ENCODE measurements at regions not wholly inside any gene's neighbourhood (a gene's known extent, or its start where the extent isn't known, plus 50 kb on each side); places are given as distances from the start of the nearest gene placed in this dataset.

DNA sequence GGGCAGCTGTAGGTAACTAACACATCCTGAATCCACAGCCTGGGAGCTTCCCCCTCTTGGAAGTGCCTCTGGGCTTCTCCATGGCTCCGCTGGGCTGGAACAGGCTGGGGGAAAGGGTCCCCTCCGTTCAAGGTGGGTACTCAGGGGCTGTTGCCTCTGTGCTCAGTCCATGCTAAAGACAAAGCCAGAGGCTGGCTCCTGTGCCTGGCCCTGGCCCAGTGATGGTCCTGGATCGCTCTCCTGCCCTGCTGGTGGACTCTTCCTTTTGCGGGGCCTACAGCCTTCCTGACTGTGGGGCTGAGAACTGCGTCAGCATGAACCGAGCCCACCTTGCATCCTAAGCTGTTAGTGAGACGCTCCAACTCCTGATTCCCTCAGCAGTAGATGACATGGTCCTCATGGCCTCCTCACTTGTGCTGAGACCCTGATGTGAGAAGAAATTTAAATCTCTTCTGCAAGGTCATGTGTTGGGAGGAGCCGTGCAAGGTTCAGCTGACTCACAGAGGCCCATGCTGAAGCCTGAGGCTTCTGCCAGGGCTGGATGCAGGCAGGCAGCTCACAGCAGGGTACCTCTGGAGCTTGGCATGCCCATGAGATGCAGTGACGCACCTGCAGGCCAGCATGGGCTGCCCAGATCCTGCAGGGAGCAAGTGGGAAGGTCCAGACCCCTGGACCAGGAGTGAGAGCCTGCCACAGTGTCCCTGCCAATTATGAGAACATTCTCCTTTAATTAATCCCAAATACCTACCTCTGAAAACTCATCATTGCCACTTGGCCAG, 1285.5 kb downstream of the TBC1D22A start:
- intact Hi-C loops (cut with DNase I) = no loop called here
- DNase-seq = peak in 1 of 10 donors; percentile 68

- DNase-seq = no peak
- intact Hi-C loops (cut with DNase I) = no loop called here
Measured at GRCh38 chr22:48045369-48045768, 1282.9 kb downstream of the TBC1D22A start.

DNA sequence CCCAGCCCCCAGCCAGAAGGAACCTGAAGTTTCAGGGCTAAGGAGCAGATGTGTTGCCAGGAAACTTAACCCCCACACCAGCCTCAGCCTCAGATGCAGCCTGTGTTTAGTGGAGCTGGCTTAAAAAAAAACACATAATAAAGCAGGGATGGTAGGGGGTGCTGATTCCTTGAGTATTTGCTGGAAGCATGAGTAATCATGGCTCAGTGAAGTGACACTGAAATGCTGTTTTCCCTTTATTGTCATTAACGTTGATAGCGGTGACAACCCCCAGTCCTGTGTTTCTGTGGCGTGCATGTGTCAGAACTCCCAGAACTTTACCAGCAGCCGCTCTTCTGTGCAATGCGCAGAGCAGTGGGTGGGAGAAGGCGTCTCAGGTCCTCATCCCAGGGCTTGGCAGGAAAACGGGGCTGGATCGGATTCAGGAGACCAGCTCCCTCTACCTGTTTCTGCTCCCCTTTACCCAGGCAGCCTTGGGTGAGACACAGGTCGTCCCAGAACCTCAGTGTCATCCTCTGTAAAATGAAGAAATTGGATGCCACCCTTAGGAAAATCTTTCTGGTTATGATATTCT, 1282.1 kb downstream of the TBC1D22A start:
- intact Hi-C loops (cut with DNase I) = no loop called here
- DNase-seq = no peak

- intact Hi-C loops (cut with DNase I) = no loop called here
- DNase-seq = peak in 1 of 10 donors; percentile 9
Measured at GRCh38 chr22:48043581-48043980, 1281.1 kb downstream of the TBC1D22A start.

DNA sequence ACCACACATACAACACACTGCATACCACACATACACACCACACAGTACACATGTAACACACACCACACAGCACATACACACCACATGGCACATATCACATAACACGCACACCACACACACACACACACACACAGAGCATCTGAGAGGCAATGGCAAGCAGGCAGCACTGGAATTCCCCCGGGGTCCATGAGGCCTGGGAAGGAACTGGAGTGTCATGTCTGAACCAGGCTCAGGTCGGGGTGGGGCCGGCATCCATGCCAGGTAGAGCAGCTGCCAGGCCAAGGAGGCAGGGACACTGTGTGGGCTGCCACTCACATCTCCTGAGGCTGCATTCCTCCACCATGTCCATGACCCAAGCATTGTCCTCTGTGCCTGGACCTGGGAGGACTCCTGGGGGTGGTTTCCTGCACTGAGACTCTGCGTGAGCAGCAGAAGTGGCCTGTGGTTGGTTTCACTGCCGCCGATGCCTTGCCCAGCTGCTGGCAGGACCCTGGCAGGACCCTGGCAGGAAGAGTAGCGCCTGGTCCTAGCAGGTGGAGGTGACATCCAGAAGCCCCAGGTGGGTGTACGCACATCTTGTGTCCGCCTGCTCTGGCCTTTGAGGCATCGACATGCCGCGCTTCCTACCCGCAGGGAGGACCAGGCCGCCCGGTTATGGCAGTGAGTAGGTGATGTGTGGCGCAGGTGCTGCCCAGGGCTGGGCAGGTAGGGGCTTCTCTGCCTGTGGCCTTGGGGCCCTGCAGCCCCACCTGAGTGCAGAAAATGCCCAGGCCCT, 1280.4 kb downstream of the TBC1D22A start:
- intact Hi-C loops (cut with DNase I) = no loop called here
- DNase-seq = peak in 1 of 10 donors; percentile 68

- intact Hi-C loops (cut with DNase I) = no loop called here
Measured at GRCh38 chr22:48039326-48039725, 1276.9 kb downstream of the TBC1D22A start.

DNA sequence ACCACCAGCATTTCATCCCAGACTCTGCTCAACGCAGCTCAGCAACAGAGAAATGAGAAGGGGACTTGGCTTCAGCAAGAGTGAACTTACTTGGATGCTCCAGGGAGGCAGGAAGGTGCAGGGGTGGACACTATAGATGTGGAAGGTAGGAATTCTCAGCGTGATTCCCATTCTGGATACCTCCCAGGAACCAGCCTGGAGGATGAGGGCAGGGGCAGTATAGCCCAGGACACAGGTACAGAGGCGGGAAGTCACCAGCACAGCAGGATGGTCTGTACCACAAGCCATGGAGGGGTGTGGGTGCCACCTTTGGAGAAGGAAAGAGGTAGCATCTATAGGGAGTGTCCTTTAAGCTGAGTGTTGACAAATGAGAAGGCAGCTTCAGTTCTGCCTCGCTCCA, 1275.2 kb downstream of the TBC1D22A start:
- DNase-seq = no peak
- intact Hi-C loops (cut with DNase I) = no loop called here

More at GRCh38 chr22:48039326-48039725, 1276.9 kb downstream of the TBC1D22A start:
- no peak for DNase-seq

- intact Hi-C loops (cut with DNase I) = no loop called here
- DNase-seq = no peak
Measured at GRCh38 chr22:48035897-48036296, 1273.4 kb downstream of the TBC1D22A start.

GRCh38 chr22:48031589-48031988, 1269.1 kb downstream of the TBC1D22A start:
- intact Hi-C loops (cut with DNase I) = no loop called here
- DNase-seq = no peak

DNA sequence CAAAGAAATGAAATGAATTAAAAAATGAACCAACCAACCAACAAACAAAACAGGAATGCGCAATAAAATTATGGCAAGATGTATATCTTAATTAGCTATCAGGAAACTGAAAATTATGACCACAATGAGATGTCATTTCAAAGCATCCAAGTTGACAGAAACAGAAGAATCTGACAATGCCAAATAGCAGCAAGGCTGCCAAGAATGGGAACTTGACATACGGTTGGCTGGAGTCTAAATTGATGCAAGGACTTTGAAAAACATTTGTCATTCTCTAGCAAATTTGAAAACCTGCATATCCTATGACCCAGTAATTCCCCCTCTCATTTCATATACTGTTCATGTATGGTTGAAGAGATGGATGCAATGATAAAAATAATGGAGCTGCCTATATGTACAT, 1262.6 kb downstream of the TBC1D22A start:
- intact Hi-C loops (cut with DNase I) = no loop called here
- DNase-seq = no peak

- DNase-seq = no peak
Measured at GRCh38 chr22:48021991-48022401, 1259.5 kb downstream of the TBC1D22A start.

GRCh38 chr22:48018346-48018745, 1255.9 kb downstream of the TBC1D22A start:
- intact Hi-C loops (cut with DNase I) = no loop called here
- no peak for DNase-seq

More at GRCh38 chr22:48021991-48022401, 1259.5 kb downstream of the TBC1D22A start:
- intact Hi-C loops (cut with DNase I) = no loop called here

DNA sequence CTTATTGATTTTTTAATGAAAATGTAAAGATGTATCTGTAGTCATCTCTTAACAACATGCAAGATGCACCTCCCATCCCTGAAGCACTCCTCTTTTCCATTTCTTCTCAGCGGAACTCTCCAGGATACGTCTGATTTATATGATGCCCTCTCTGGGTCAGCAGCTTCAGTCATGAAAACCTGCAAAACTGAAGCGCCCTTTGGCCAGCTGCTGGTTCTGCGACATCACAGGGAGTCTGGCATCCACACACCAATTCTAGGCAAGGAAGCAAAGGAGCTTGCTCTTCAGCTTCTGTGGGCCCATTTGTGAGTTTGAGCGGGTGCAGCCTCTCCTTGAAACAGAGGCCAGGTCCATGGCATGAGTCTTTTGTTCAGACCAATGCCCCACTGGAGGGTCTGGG, 1253.3 kb downstream of the TBC1D22A start:
- intact Hi-C loops (cut with DNase I) = no loop called here
- no peak for DNase-seq

- no peak for DNase-seq
- intact Hi-C loops (cut with DNase I) = no loop called here
Measured at GRCh38 chr22:48004936-48005335, 1242.5 kb downstream of the TBC1D22A start.

DNA sequence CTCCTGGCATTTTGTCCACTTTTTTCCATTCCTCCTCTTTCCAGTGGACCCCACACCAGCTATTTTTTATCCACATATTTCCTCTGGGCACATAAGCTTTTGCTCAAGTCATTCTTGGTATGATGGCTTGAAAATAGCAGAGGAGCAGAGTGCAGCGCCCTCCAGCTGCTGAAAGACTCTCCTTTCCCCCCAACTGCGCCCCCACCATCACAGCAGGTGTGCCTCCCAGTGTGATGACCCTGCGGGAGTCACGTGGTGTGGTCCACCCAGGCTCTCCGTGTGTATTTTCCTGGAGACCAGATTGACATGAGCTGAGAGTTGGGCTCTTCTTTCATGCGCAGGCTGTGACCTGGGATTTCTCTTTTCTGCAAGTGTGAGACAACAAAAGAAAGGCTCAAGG, 1241.6 kb downstream of the TBC1D22A start:
- DNase-seq = no peak
- intact Hi-C loops (cut with DNase I) = no loop called here

DNA sequence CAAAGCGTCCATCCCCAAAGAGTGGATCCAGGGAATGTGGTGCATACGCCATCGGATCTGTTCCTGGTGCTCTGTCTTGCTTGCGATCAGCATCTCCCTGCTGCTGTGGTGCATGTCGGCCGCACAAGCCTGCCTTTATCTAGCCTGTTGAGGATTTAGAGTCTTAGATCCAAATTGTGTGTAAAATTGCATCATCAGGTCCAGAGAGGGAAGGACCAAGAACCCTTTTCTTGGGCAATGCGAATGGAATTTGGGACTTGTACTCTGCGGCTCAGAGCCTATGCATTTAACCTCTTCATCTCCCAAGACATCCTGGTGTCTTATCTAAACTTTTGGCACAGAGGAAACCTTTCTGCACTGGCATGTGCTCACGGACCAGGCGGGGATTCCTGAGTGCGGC, 1238.7 kb downstream of the TBC1D22A start:
- intact Hi-C loops (cut with DNase I) = no loop called here
- DNase-seq = no peak

- intact Hi-C loops (cut with DNase I) = no loop called here
- no peak for DNase-seq
Measured at GRCh38 chr22:47997612-47998011, 1235.2 kb downstream of the TBC1D22A start.

- DNase-seq = peak in 1 of 10 donors; percentile 49
- intact Hi-C loops (cut with DNase I) = no loop called here
Measured at GRCh38 chr22:47997052-47997590, 1234.7 kb downstream of the TBC1D22A start.

DNA sequence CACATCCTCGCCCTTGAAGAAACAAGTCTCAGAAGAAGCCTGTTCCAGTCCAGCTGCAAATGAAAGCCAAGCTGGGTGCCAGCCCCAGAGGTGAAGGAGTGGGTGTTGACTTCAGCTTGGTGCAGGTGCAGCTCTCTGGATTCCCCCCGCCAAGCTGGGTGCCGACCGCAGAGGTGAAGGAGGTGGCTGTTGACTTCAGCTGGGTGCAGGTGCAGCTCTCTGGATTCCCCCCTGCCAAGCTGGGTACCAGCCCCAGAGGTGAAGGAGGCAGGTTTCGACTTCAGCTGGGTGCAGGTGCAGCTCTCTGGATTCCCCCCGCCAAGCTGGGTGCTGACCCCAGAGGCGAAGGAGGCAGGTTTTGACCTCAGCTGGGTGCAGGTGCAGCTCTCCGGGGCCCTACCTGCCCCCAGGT, 1234.0 kb downstream of the TBC1D22A start:
- peak in 1 of 10 donors; percentile 49 for DNase-seq
- intact Hi-C loops (cut with DNase I) = no loop called here

DNA sequence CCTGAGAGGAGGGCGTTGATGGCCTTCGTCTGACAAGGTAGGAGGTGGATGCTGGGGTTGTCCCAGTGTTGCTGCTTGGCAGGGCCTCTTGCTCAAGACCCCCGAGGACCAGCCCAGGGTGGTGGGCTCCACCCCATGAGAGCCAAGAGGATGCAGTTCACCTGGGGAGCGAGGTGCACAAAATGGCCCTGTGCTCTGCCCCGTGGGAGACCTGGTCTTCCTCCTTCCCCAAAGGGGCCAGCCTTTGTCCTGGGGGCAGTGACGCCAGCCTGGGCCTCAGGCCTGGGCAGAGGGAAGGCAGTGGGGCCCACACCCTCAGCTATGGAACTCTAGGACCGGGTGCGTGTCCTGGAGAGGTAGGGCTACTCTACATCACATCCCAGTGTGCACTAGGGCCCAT, 1233.3 kb downstream of the TBC1D22A start:
- intact Hi-C loops (cut with DNase I) = no loop called here

DNA sequence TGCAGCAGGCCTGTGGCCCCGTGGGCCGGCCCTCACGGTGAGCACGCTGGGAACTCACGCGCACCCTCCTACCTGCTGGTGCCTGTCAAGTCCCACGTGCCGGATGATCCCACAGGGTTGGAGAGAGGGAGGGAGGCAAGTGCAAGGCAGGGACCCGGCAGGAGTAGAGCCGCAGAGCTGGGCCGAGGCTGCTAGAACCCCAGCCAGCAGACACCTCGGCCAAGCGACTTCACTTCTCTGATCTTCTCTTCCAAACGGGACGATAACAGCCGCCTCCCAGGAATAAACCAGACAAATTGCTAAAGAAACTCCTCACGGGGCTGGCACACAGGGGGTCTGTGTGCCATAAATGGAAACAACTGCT, 1232.8 kb downstream of the TBC1D22A start:
- intact Hi-C loops (cut with DNase I) = no loop called here

More for the DNA sequence above, 1233.3 kb downstream of the TBC1D22A start:
- DNase-seq = peak in 1 of 10 donors; percentile 67

More for the DNA sequence above, 1232.8 kb downstream of the TBC1D22A start:
- DNase-seq = peak in 1 of 10 donors; percentile 79

Measured in posterior cingulate gyrus (tissue), 11 donors.